Activated CD4-positive, alpha-beta T cell treated with anti-CD3 and anti-CD28 coated beads for 48 hours (primary cell): ENCODE measurements at regions not wholly inside any gene's neighbourhood (a gene's known extent, or its start where the extent isn't known, plus 50 kb on each side); places are given as distances from the start of the nearest gene placed in this dataset.

ENCODE experiments used
- DNase-seq: peaks from one replicate; pipeline ENCODE4 v3.0.0-alpha.2; 2020

DNA sequence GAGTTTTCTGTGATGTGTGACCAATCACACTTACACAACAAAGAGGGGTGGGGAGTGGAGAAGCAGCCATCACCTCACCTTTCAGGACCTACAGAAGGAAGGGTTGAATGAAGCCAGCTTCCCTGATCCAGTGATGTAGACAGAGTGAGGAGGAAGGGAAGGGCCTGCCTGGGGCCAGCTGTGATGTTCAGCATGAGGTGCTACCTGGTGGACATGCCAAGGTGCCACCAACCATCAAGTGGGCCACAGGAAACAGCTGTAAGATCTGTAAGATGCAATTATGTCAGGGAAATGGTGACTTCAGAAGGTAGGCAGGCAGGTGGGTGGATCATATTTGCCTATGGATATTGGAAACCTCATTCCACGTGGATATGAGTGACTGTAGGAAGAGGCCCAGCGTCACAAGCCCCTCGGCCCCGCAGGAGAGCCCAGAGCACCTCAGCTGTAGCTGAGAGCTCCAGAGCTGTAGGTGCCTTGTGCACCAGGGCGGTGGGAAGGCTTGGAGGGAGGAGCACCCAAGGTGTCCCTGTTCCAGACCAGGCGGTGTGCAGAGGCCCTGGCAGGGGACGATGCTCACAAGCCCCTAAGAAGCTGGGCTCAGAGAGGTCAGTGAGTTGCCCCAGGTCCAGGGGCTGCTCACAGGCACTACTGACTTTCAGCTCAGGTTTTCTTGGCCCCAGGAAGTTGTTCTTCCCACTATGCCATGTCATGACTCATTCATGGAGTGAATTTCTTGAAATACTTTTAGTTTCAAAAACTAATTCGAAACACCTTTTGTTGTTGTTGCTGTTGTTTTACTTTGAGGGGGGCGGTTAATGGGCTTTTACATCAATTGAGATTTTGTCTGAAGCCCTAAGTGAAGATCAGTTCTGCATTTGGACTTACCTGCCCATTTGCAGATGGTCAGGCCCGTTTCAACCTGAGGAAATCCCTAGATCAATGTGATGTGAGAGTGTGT lies 94.2 kb upstream of the ALDH1A3 start:
- no peak for DNase-seq

DNA sequence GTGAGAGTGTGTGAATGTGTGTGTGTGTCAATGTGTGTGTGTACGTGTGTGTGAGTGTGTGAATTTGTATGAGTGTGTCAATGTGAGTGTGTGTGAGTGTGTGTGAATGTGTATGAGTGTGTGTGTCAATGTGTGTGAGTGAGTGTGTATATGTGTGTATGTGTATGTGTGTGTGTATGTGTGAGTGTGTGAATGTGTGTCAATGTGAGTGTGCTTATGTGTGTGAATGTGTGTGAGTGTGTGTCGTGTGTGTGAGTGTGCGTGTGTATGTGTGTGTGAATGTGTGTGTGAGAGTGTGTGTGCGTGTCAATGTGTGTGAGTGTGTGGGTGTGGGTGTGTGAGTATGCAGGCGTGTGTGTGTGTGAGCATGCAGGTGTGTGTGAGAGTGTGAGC lies 93.5 kb upstream of the ALDH1A3 start:
- DNase-seq, result no peak

DNA sequence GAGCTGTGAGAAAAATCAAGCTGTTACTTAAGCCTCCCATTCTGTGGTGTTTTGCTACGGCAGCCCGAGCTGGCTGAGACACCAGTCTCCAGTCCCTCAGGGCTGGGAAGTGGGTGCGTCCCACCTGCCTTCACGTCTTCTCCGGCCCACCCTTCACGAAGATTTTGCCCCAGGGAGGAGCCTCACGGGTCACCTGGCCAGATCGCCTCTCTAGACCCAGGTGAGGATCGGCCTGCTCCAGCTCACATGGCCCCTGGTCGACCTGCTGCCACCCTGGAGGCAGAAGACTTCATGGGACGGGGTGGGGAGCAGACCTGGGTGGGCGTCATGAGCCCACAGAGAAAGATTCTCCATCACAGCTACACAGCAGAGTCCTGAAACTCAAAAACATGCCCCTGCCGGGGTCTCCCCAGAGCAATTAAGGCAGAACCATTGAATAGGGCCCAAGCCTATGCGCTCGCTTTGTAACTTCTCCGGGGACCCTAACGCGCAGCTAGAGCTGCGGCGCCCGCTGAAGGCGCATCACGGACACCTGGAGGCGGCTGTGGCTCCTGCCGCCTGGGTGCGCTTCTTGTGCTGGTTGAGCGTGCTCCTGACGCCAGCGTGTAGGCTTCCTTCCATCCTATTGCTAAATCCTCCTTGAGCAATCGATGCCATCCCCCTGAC lies 92.6 kb upstream of the ALDH1A3 start:
- DNase-seq, result no peak

DNA sequence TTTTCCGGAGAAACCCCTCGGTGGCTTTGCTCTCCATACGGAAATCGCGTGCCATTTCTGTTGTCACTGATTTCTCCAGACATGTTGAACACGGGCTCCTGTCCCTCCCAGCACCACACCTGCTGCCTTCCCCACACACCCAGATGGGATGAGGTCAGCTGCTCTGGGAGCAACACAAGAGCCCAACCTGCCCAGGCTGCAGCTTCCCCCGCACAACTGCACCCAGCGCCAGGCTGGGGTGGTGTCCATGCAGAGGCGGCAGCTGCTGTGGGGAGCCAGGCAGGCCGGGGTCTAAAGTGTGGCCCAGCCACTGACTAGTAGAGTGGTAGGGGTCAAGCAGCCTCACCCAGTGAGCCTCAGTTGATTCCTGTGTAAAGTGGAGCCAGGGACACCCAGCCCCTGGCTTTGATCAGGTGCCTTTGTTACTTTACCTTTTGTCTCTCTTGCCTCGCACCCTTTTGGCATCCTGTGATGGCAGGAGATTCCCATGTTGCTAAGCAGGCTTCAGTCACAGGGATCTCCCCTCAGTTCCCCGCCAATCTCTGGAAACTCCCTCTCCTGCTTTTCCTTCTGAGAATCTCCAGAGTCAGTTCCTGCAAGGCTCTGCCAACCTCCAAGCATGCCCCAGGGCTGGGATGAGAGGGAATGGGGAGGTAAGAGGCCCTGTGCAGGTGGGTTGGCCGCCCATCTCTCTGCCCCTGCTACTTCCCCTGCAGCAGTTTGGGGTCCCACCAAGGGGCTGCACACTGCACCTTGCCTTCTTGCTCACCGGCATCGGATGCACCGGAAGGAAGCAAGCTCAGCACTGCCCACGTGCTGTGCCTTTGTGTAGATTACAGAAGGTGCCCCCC lies 91.8 kb upstream of the ALDH1A3 start:
- no peak for DNase-seq

DNA sequence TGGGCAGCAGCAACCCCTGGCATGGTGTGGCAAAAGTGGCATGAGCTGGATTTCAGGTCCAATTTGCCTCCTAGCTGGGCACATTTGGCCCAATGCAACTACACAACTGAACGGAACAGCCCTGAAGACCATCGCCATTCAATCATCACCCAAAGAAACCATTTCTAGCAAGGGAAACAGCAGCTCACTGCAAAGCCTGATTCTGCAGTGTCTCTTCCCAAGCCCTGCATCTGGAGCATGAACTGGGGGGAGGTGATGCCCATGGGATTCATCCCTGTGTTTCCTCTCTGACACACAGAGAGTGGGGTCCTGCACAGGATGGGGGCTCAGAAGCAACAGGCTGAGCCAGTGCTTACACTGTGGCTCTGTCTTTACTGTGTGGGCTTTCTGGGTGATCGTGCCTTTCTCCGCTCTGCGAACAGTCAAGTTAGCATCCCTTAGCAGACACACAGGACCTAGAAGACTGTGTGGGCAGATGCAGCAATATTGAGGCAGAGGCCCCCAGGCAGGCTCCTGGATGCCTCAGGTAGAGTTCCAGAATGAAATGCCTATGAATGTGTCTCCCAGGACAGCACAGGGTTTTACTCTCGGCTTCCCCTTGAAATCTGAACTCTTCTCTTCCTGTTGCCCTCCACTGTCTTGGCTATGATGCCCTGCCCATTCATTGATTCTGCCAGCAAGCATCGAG lies 91.1 kb upstream of the ALDH1A3 start:
- DNase-seq, result no peak

DNA sequence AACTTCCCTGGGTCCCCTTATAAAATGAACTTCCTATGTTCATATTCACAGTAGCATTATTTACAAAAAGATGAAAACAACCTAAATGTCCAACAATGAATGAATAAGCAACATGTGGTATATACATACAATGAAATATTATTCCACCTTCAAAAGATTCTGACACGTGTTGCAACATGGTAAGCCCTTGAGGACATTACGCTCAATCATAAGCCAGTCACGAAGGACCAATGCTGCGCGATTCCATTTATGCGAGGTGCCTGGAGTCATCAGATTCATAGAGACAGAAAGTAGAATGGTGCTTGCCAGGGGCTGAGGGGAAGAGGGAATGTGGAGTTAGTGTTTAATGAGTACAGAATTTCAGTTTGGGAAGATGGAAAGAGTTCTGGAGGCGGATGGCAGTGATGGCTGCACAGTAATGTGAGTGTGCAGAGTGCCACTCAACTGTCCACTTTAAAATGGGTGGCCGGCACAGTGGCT lies 88.8 kb upstream of the ALDH1A3 start:
- DNase-seq, result no peak

DNA sequence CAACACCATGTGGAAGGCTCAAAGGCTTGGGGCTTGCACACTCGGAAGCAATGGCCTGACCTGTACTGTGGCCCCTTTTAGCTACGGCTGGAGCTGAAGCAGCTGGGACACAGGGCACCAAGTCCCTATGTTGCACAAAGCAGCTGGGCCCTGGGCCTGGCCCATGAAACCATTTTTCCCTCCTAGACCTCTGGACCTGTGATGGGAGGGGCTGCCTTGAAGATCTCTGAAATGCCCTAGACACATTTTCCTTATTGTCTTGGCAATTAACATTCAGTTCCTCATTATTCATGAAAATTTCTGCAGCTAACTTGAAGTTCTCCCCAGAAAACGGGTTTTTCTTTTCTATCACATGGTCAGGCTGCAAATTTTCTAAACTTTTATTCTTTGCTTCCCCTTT lies 85.6 kb upstream of the ALDH1A3 start:
- no peak for DNase-seq

DNA sequence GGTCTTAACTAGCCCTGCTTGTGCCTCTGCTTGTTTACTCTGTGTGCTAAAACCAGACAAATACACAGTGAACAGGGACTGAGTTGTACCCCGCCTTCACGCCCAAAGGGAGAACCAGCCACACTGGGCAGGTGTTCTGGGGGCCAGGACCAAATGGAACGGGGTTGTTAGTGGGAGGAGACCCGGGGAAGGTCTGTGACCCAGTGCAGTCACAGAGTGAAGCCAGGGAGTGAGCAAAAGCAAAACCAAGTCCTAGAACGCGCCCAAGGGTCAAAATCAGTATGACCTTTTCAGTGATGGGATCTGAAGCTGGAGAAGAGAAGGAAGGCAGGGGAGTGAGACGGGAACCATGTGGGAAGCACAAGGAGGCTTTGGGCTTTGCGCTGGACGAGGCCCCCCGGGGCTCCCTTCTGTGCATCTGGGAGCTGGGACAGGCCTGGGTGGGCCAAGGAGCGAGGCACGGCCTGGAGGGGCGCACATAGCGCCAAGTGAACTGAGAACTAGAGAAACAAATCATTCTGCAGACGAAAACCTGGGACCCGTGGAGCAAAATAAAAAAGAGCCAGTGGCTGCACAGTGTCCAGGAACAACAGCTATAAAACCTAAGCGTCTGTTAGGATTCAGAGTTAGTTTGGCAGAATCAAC lies 78.3 kb upstream of the ALDH1A3 start:
- DNase-seq, result no peak

DNA sequence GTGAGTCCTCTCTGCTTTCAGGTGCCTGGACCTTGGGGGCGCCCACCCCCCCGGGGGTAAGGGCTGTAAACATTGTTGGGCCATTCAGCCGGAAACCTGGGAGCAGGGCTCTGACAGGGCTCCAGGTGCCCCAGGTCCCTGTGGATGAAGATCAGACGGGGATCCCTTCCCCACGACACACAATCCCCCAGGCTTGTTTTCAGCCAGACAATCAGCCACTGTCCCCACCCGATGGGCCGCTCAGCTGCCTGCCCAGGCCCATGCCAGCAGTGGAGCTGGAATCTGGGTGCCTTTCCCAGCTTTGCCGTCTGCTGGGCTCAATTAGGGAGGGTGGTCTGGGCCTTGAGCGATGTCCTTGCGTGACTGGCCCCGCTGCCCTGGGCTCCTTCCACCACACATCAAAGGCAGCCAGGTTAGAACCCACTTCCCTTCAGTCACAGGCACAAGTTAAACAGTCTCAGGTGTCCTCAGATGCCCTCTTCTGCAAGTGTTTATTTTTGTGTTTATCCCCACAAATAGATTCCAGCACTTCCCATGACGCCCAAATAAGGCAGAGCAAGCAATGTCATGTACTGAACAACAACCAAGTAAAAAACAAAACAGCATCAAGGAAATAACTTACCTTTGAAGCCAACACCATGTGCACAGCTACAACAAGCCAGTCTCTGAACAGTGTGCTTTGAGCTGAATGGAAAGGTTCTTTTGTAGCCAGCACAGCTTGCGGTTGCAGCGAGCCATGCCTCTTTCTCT lies 77.0 kb upstream of the ALDH1A3 start:
- no peak for DNase-seq

DNA sequence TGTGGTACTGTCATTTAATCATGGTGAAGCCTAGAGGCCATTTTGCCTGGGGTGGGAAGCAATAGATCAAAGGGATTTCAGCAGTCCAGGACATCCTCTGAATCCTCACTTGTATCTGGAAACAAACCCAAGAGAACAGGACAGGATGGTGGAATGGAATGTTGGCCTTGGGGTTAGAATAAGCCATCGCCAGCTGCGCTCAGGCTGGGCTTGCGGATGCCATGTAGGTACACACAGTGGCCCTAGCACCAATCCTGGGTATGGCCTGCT lies 76.5 kb upstream of the ALDH1A3 start:
- no peak for DNase-seq

DNA sequence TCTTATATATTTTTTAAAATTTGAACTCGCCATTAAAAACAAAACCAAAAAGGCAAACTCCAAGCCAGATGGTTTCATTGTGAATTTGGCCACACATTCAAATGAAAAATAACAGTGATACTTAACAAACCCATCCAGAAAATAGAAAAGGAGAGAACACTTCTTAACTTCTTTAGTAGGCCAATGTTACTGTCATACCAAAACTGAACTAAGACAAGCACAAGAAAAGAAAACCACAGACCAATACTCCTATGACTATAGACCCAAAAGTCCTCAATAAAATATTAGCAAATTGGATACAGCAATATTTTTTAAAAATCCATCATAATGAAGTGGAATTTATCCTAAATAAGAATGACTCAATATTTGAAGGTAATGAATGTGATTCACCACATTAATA lies 73.5 kb upstream of the ALDH1A3 start:
- DNase-seq, result no peak

DNA sequence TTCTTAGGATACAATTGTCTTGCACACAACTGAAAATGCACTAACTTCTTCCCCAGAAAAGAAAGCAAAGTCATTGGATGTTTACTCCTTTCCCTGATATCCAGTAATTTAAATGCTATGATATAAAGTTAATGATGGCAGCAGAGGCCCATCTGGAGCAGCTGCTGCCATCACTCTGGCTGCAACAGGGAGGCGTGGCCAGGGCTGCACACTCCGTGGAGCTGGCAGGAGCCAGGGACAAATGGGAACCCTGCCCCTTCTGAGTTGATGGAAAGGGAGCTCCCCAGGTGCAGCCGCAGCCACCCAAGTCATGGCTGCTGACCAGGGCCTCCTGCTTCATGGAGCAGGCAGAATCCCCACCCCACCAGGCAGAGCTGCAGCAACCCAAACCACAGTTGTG lies 72.6 kb upstream of the ALDH1A3 start:
- DNase-seq, result no peak

DNA sequence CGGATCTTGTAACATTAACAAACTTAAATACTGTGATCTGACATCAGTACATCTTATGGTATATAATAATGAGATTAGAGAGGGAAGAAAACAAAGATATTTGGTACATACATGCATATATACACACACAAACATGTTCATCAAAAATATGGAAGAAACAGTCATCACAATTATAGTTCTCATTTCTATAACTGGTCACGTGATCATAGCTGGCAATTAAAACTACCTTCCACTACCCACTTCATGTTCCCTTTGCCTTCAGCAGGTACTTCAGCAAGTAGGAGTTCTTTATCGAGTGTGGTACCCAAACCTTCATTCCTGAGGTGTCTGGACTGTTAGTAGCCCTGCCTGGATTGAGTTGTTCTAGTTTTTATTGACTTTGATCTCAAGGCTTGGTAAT lies 70.9 kb upstream of the ALDH1A3 start:
- no peak for DNase-seq

DNA sequence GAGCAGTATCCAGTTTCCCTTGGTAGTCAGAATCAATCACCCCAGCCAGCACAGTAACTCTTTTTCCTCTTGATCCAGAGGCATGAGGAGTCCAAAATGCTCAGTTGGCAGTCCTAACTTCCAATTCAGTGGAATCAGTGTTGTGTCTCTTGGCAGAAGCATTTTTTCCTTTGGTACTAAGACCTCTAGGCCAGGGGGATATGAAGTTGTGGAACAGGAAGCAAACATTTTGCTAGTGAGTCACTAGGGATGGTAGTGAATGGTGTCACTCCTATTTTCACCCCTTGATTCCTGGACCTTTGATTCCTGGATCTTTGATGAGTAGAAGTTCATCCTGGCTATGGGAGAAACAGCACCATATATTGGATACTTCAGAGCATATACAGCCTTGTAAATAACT lies 70.5 kb upstream of the ALDH1A3 start:
- DNase-seq, result no peak

DNA sequence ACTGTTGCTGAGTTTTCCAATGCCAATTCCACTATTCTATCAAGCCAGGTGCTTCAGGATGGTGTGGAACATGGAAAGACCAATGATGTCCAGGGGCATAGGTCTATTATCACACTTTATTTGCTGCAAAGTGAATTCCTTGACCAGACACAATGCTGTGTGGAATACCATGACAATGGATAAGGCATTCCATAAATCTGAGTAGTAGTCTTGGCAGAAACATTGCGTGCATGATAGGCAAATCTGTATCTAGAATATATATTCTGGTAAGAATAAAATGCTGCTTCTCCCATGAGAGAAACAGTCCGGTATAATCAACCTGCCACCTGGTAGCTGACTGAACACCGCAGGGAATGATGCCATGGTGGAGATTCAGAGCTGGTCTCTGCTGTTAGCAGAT lies 70.0 kb upstream of the ALDH1A3 start:
- DNase-seq, result no peak

DNA sequence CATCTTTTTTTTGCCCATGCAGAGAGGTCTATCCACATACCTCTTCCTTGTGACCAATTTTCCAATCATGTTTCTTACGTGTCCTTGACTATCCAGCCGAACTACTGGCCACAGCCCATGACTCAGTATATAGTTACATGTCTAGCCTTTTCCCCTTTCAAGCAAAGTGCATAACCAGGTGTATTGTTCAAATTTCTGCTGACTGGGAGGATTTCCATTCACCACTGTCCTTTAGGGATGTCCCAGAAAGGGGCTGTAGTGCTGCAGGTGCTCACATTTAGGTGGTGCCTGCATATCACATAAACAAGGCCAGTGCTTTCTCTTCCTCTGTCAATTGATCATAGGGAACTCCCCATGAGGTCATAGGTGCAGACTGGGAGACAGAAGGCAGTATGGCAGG lies 69.4 kb upstream of the ALDH1A3 start:
- DNase-seq, result no peak

DNA sequence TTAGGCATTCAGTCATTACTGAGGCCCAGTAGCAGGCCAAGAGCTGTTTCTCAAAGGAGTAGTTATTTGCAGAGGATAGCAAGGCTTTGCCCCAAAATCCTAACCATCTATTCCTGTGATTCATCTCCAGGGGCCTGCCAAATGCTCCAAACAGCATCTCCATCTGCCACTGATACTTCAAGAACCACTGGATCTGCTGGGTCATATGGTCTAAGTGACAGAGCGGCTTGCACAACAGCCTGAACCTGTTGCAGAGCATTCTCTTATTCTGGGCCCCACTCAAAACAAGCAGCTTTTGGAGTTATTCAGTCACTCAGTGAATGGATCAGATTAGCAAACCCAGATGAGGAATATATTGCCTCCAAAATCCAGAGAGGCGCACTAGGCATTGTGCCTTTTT lies 68.8 kb upstream of the ALDH1A3 start:
- DNase-seq, result no peak

DNA sequence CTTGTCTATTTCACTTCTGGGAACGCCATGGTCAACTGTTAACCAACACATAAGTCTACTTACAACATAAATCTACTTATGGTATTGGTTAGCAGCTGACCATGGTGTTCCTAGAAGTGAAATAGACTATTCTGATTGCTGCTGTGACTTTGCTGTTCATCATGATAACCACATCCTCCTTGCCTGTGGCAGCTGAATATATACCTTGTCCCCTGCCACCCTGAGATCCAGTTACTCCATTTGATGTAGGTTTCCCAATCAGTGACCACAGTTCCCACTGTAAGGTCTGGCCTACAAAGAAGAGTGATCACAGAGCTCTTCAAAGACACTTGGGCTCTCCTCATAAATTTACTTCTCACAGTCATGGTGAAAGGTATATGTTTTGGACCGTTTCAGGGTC lies 66.8 kb upstream of the ALDH1A3 start:
- DNase-seq, result no peak

DNA sequence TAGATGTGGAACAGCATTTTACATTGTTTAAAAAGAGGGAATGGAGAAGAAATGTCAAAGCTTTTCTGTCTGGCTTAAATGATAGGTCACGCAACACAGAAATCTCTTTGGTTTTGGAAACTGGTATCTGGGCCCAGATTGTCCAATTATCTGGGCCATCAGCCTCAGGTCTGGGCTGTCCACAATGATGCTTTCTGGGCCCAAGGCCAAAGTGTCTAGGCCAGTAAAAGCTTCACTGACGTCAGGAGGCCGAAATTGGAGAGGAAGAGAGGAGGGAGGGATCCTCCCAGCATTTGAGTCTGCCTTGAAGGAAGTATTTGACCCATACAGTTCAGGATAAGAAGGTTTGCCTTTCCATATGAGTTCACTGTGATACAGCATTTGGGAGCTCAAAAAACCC lies 60.7 kb upstream of the ALDH1A3 start:
- no peak for DNase-seq

DNA sequence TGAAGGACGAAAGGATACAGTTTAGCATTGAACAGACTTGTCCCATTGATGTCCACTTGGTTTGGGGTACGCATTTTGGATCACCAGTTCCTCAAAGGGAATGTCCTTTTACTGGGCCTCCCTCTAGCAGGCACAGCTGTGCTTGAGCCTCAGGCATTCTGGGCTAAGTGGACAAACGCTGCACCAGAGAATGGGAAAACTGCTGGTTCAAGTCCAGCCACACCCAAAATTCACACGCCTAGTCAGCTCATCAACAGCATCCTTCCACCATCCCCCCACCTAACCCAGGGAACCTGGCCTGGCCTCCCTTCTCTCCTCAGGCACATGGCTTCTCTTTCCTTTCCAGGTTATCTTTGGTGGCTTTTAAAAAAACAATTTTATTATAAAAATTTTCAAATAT lies 59.1 kb upstream of the ALDH1A3 start:
- no peak for DNase-seq

DNA sequence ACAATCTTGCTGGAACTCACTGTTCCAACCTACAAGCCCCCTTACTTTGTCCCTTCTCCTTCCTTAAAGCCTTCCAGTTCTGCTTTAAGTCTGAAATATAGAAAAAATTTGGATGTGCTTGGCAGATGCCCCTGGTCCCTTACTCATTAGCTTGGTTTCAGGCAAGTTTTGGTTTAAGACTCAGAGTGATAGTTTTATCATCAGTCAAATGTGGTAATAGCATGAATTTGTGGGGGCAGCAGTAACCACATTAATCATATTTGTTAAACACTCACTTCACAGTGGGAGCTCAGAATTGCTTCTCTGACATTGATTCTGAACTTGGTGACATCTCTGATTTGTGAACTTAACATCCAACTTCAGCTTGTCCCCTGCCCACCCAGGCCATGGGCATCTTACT lies 58.3 kb upstream of the ALDH1A3 start:
- no peak for DNase-seq

DNA sequence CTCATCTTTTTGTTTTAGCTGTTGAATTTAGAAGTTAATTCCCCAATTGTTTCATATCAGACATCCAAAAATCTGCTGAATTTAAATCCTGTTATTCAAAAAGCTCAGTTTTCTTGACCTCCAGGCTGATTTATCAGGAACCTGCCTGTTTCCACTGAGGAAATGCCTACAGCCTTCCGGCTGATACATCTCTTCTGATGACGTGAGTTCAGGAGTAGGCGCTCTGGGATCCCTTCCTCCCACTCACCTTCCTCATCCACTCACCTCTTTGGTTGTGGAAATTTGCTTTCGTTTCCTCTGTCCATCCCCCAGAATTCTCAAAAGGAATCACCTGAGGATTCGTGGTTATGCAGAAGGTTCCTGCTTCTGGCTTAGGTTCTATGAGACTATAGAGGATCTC lies 55.4 kb upstream of the ALDH1A3 start:
- no peak for DNase-seq
